ENCODE measurements at regions not wholly inside any gene's neighbourhood (a gene's known extent, or its start where the extent isn't known, plus 50 kb on each side); places are given as distances from the start of the nearest gene placed in this dataset.
A peak's percentile ranks its signal among the peaks of the same experiment; 100 is the strongest.
"Not testable (repeated sequence)": the region's sequence is repeated elsewhere in the genome, so short reads cannot be mapped to it uniquely, and the experiment has no call there.

DNA sequence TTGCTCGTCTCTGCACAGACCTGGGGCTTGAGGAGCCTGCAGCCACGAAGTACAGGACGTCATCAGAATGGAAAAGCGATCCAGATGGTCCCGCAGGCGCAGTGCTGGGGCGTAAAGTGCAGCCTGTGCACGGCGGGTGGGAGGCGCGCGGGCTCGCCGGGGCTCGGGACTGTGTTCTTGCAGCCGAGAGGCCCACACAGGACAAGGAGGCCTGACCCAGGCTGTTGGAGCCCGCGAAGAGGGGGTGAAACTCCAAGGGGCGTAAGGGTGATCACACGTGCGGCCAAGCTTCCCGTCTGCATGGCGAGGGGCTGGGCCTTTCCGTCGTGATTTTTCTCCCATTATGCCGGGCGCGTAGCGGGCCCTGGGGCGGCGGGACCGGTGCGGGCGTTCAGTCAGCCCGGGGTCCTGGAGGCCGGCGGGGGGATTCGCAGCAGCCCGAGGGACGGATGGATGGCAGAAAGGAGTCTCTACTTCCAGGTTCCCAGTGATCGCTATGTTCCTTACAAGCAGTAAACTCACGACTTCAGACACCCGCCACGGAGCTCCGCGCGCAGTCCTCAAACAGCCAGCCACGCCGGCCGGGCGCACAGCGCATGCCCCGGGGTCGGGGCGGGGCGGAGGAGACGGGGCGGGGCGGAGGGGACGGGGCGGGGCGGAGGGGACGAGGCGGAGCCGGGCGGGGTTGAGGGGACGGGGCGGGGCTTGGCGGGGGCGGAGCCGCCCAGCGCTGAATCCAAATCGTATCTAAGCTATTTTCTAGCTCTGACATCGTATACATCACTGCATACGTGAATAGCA, 141.0 kb upstream of the KCNJ18 start:
- peak; percentile 79 for DNase-seq (ENCODE audit: low read depth)

DNA sequence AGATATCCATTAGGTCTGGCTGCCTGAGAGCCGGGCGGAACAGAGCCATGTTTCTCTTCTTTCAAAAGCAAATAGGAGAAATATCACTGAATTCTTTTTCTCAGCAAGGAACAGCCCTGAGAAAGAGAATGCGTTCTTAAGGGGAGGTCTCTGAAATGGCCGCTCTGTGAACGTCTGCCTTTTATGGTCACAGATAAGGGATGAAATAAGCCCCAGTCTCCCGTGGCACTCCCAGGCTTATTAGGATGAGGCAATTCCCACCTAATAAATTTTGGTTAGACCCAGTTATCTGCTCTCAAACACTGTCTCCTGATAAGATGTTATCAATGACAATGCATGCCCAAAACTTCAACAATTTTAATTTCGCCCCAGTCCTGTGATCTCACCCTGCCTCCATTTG, 133.4 kb upstream of the KCNJ18 start:
- not testable (repeated sequence) for DNase-seq (ENCODE audit: low read depth)

DNA sequence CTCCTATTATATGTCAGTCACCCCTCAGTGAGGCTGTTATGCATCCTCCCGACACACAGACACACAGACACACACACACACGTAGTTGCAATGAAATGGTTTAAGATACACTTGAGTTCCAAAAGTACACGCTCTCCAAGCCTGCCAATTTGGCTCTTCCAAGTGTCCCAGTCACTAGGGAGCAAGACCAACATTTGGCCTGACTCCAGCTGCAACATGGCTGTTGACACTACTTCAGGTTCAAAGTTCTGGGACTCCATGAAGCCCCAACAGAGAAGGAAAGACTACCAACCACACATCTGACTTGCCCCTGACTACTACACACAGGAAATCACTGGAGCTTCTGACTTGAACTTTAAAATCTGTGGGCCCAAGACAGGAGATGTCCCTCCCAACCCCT, 128.1 kb upstream of the KCNJ18 start:
- DNase-seq (ENCODE audit: low read depth) = no peak

DNA sequence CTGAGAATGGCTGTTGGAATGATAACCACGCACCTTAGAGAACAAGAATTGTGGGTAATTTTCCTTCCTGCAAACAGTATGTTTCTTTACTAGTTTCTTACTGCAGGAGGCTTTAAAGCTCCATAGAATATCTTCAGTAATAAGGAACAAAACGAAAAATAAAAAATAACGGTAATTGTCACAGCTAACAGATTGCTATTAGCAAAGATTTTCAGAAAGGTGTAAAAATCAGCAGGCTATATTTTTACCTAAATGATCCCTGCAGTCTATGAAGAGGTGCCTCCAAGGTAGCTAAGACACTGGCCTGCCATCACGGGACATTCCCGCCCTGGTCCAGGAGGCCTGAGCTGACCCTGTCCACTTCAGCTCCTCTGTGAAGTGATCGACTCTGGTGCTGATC, 127.6 kb upstream of the KCNJ18 start:
- DNase-seq (ENCODE audit: low read depth) = not testable (repeated sequence)

DNA sequence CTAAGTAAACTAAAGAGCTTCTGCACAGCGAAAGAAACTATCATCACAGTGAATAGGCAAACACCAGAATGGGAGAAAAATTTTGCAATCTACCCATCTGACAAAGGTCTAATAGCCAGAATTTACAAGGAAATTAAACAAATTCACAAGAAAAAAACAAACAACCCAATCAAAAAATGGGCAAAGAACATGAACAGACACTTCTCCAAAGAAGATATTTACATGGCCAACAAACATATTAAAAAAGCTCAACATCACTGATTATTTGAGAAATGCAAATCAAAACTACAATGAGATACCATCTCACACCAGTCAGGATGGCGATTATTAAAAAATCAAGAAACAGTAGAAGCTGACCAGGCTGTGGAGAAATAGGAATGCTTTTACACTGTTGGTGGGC, 121.9 kb upstream of the KCNJ18 start:
- DNase-seq (ENCODE audit: low read depth) = not testable (repeated sequence)

DNA sequence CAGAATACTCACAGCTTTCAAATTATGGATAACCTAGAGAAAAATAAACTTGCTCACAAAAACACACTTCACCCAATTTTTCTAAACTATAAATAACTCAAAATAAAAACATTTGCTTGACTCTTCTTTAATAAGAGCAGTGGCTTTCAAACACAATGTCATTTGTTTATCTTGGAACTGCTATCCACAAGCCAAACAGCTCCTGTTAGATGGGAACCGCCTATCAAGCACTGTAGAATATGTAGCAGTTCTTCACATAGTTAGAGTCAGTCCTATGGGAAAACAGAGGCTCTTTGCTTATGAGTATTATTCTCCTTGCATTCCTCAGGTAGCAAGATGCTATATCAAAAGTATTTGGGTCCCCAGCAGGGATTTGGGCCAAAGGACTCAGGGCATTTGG, 120.2 kb upstream of the KCNJ18 start:
- DNase-seq (ENCODE audit: low read depth) = not testable (repeated sequence)

DNA sequence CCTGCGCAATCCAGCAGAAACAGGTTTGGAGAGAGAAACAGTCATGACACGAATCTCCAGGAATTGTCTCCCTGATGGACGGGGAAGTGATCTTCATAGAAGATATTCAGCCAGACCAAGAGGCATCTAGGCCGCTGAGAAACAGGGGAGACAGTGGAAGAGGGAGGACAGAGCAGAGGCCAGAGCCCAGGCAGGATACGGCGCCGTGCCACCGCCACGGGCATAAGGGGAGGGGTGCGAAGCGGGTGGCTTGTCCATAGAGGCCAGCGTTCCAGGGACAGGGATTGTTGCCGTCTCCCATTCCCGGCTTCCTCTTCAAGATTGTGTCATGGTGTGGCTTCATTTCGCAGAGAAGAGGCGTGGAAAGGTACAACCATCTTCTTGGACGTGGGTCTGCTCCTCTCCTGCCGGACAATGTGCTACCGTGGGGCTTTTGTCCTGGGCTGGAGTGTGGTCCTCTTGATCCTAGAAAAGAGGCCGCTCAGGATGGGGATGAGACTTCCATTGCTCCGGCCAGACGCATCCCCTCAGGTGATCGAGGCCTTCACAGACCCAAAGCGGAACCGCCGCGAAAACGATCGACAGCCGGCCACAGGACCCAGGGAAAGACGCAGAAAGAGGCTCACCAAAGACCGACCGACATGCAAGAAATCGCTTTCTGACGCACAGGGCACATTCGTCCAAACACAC, 118.9 kb upstream of the KCNJ18 start:
- DNase-seq (ENCODE audit: low read depth) = not testable (repeated sequence)

DNA sequence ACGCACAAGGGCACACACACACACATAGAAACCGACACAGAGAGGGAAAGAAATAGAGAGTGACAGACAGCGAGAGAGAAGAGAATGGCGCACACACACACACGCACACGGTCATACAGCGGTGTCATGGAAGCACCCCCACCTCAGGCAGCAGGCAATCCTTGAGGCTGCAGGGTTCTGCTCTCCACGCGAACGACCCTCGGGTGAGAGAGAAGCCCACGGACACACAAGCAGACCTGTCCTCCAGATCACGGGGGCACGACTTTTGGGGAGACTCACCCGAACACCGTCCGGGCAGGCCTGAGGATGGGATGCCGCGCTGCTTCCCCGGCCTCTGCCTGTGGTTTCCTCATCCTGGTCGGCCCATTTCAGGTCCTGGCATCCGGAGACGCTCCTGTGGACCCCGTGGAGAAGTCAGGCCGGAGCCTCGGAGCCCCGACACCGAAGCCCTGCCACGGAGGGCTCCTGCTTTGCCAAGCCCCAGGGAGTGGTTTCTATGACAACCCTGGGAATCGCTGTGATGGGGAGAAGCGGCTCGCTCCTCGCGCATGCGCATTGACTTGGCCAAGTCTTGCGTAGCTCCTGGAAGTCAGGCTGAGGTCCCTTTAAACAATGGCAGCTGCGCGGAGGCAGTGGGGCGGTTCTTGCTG, 118.2 kb upstream of the KCNJ18 start:
- no peak for DNase-seq (ENCODE audit: low read depth)

DNA sequence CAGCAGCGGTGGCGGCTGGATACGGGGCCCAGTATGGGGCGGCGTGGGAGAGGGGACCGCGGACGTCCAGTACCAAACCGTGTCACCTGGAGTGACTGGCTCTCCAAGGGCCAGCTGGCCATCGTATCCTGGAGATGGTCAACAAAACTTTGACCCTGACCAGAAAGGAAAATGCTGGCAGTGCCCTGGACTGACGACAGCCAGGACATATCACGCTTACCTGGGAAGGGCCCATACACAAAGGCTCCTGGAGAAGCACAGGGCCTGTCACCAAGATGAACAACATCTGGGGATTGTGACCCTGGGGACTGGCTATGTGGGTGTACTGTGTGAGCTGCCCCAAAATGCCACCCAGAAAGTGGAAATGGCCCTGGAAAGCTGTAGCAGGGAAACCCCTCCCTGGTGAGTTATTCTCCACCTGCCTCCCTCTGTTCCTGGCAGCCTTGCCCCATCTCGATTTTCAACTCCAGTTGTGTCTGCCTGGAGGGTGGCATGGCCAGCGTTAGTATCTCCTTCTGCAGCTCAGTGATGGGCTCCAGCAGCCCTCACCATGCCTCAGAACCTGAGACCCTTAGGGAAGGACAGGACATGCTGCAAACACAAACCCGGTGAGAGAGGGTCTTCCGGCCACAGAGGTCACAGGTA, 117.6 kb upstream of the KCNJ18 start:
- not testable (repeated sequence) for DNase-seq (ENCODE audit: low read depth)

DNA sequence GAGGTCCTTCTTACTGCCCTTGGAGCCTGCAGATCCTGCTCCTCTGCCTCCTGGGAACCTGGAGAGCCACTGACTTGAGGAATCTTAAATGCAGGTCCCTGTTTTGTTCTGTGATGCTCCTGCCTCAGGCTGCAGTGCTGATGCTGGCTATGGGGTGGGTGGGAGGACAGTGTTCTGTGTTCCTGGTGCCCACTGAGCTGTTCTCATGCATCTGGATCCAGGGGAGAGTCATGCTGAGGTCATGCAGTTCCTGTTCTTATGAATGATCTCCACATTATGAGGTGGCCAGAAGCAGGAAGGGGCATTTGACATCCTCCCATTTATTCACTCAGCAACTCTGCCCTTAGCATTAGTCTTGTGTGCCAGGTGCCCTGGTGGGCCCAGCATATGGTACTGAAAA, 113.5 kb upstream of the KCNJ18 start:
- not testable (repeated sequence) for DNase-seq (ENCODE audit: low read depth)

DNA sequence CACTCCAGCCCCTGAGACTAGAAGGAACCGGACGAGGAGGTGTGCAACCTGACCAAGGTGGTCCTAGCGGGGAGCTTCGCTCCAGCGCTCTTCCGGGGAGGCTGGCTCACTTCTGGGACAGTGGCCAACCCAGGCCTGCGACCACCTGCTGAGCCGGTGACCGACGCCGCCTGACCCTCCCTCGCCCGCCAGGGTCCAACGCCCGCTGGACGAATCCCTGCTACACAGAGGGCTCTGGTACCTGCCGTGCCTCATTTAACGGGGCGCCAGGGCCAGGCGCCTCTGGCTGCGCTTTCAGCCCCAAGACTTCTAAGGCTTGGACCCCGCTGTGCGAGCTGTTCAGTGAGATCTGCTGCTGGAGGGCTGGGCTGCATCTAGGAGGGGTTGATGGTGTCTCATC, 99.5 kb upstream of the KCNJ18 start:
- DNase-seq (ENCODE audit: low read depth) = no peak

DNA sequence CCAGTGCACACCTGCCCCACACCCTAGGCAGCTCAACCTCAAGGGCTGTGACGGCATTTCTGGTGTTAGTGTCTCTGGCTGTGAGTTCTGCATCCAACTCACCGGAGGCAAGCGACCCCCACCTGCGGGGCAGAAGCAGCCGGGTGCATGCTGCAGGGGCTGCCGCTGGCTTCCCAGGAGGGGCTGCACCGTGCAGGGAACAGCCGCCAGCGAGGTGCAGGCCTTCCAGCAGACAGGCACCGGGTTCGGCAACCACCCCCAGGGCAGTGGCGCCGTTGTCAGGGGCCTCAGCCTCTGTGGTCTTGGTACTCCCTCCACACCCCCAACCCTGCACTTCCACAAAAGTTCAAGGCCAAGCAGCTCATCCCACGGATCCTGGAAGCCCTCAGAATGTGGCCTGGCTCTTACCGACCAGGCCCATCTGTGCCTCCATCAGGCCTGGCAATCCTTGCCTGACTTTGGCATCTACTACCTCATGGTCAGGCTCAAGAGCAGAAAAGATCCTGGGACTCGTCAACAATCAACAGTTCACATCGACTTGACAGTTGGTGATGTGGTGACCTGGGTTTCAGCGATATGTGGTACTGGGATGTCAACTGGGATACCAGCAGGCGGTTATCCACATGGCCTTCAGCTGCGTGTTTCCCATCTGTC, 98.7 kb upstream of the KCNJ18 start:
- DNase-seq (ENCODE audit: low read depth) = not testable (repeated sequence)

DNA sequence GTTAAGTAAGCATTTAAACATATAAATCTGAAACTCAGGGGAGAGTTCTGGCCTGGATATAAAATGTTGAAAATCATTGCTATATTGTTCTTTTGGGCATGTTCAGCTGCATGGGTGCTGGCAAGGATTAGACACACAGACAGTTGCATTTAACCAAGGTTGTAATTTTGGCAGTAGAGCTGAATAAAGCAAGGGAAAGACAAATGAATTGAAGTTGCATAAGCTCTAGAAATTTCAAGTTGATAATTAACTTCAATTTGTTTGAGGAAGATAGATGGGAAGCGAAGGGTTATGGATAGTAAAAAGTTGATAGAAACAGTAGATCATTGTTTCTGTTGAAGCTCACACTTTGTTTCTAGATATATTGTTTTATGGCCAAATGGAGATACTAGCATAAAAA, 97.2 kb upstream of the KCNJ18 start:
- no peak for DNase-seq (ENCODE audit: low read depth)

DNA sequence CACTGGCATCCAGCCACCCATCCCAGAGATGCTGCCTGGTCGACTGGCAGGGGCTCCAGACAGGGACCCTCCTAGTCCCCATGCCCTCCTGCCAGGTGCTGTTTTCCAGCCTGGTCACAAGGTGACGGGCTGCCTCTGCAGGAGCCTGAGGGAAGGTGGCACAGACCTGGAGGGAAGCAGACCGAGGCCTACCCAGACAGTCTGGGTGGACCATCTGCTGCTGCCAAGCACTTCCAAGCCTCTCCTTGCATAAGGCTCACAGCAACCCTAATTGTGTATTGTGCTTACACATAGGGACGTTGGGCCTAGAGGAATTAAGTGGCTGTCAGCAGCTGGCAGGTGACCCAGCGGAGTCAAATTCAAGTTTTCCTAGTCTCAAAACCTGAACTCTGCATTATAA, 90.1 kb upstream of the KCNJ18 start:
- no peak for DNase-seq (ENCODE audit: low read depth)

DNA sequence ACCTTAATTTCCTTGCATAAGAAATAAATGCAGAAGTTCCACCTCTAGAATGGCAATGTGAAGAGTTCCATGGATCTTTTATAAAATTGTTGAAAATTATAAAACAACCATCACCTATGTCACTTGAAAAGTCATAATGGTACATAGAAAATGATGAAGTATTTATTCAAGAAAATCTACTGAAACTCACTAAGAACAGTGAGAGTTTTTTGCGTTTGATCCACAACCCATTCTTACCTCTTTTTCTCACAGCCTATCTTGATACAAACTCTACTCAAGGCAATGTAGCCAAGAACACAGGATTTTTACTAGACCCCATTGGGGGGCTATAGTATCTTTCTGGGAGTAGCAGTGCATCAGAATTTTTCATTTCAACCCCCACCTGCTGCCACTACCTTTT, 89.0 kb upstream of the KCNJ18 start:
- not testable (repeated sequence) for DNase-seq (ENCODE audit: low read depth)

DNA sequence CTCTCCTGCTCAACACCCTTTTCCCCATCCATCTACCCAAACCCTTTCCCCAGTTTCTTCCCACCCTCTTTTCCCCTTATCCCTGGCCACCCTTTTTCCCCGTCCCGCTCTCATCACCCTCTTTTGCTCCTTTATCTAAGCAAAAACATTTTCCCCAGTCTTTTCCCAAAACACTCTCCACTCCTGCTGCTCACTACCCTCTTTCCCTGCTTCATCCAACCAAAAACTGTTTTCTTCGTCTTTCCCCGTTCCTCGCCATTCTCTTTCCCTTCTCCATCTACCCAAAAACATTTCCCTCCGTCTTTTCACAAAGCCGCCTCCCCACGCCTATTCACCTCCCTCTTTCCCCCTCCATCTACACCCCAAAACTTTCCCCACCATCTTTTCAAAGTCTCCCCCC, 80.9 kb upstream of the KCNJ18 start:
- DNase-seq (ENCODE audit: low read depth) = not testable (repeated sequence)

DNA sequence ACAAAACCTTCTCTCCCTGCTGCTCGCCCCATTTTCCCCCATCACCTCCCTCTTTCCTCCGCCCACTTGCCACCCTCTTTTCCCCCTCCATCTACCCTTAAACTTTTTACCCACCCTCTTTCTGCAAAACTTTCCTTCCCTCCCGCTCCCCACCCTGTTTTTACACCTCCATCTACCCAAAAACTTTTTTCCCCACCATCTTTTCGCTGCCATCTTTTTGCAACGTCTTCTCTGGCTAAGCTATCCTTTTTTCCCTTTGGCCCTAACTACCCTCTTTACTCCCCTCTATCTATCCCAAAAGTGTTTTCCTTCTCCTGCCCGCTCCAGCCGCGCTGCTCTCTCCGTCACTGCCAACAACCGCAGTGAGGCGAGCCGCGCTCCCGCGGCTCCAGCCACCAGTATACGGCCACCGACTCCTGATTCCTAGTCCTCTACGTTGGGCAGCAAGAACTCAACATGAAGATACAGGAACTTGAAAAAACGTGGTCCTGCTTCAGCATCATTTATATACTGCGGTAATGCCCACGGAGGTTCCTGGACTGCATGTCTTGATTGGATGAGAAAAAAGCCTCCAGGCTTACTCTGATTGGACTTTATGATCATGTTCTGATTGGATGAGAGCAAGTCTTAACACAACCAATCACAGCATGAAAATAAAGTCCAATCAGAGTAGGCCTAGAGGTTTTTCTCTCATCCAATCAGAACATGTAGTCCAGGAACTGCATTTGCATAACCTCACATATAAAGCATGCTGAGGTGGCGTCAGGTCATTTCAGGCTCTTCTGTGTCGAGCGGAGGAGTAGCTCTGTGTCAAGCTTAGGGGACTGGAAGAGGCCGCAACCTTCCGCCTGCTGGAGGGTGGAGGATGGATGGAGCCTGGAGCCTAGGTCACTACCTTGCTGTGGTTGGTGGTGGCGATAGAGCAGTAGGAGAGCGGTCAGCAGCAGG, 79.9 kb upstream of the KCNJ18 start:
- DNase-seq (ENCODE audit: low read depth) = not testable (repeated sequence)

DNA sequence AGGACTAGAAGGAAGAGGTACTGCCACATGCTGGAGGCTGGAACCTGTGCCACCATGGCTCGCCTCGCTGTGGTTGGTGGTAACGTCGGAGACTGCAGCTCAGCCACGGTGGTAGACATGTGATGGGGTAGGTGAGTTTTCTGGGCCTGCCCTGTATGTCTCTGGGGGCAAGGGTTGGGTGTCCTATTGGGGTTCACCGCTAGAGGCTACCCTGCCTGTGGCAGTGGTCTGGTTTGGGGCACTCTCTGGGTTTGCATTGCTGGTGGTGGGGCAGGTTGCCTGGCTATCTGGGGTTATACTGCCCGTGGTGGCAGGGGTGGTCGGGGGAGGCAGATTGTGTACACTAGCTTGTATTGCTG, 79.3 kb upstream of the KCNJ18 start:
- no peak for DNase-seq (ENCODE audit: low read depth)

DNA sequence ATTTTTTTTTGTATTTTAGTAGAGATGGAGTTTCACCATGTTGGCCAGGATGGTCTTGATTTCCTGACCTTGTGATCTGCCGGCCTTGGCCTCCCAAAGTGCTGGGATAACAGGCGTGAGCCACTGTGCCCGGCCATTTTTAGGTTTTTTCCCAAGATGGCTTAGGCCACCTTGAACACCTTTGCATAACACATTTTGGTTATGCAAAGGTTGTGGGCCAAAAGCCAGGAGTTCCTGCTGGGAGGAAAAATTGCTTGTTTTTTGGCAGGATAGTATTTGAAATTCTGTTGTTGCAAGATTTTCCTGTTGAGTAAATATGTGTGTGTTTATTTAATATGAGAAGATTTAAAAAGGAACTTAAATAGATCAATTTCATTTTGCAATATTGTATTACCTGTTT, 65.3 kb upstream of the KCNJ18 start:
- DNase-seq (ENCODE audit: low read depth) = not testable (repeated sequence)

Data from activated T-cell treated with anti-CD3 and anti-CD28 coated beads for 48 hours (primary cell).